Ramos (cell line): ENCODE measurements at regions not wholly inside any gene's neighbourhood (a gene's known extent, or its start where the extent isn't known, plus 50 kb on each side); places are given as distances from the start of the nearest gene placed in this dataset.
"Not testable (repeated sequence)": the region's sequence is repeated elsewhere in the genome, so short reads cannot be mapped to it uniquely, and the experiment has no call there.

Experiments used
- in situ Hi-C: fragments of 300-500 bp; cut with MboI; formaldehyde crosslinking; loops from one replicate; pipeline ENCODE4 v1.14.3; 2022; ENCODE audit warnings: low sequenced_read_pairs; ENCODE audit not compliant: unreplicated experiment

DNA sequence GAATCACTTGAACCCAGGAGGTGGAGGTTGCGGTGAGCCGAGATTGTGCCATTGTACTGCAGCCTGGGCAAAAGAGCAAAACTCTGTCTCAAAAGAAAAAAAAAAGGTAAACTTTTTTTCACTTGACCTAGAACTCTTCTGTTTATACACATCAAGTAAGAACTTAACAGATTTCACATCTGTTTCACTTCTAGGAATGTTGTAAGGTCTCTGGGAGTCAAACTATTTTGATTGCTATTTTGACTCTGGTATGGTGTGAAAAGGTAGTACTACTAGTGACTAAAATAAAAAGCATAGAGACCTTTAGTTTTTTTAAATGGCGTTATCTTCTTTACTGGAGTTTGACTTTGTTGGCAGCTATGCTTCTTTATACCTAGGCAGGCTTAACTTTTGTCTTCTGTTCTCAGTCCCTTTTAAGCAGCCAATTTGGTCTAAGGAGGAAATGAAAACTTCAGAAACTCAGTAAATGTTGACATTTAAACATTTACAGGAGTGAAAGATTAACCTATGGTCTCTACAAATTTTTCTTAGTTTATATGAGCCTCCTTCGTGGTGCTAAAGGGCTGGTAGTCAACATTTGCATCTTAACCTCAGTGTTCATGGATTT is 84.7 kb downstream of the METTL2B start:
- in situ Hi-C loops: not testable (repeated sequence)

DNA sequence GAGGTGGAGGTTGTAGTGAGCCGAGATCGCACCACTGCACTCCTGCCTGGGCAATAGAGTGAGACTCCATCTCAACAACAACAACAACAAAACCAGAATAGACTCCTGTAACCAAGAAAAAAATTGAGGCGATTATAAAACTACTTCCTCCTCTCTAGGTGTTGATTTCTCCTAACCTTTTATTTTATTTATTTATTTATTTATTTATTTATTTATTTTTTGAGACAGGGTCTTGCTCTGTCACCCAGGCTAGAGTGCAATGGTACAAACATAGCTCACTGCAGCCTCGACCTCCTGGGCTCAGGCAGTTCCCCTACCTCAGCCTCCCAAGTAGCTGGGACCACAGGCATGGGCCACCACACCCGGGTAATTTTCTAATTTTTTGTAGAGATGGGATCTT is 86.2 kb downstream of the METTL2B start:
- in situ Hi-C loops: not testable (repeated sequence)

DNA sequence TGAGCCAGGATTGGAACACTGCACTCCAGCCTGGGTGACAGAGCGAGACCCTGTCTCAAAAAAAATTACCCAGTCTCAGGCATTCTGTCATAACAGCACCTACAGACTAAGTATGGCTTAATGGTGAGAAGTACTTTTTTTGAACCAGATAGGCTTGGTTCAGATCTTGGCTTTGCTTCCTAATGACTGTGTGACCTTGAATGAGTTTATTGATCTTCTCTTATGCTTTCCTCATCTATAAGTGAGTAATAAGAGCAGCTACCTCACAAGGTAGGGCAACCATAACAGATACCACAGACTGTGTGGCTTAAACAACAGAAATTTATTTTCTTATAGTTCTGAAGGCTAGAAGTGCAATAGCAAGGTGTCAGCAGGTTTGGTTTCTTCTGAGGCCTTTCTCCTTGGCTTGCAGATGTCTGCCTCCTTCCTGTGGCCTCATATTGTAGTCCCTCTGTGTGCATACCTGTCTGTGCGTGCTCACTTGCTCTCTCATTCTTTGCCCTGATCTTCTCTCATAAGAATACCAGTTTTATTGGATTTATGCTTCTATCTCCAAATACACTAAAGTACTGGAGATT is 87.7 kb downstream of the METTL2B start:
- in situ Hi-C loops: not testable (repeated sequence)

DNA sequence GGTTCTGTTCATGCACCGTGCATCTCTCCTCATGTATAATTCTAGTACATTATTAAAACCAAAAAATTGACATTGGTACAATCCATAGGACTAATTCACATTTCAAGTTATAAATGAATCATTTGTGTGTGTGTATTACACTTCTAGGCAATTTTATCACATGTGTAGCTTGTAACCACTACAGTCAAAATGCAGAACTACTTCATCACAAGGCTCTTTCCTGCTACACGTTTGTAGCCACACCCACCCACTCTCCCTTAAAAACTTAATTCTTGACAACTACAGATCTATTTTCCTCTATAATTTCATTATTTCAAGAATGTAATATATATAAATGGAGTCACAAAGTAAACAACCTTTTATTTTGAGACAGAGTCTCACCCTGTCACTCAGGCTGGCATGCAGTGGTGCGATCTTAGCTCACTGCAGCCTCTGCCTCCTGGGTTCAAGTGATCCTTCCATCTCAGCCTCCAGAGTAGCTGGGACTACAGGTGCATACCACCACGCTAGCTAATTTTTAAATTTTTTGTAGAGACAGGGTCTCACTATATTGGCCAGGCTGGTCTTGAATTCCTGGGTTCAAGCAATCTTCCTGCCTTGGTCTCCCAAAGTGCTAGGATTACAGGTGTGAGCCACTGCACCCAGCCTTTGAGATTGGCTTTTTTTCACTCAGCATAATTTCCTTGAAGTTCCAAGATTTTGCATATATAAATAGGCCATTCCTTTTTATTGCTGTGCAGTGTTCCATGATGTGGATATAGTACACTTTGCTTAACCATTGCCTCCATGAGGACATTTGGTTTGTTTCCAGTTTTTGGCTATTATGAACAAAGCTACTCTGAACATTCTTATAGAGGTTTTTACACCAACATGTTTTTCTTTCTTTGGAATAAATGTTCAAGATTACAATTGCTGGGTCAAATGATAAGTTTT is 88.7 kb downstream of the METTL2B start:
- in situ Hi-C loops: not testable (repeated sequence)

DNA sequence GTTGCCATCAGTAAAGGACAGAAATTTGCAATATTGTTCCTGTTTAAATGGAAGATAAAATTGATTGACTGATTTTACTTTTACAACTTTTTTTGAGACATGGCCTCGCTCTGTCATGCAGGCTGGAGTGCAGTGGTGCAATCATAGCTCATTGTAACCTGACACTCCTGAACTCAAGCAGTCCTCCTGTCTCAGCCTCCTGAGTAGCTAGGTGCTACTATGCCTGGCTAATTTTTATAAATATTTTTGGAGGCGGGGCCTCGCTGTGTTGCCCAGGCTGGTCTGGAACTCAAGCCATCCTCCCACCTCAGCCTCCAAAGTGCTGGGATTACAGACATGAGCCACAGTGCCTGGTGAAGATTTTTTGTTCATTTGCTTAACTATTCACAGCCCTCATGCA is 96.8 kb upstream of the GARIN1A start:
- in situ Hi-C loops: not testable (repeated sequence)

DNA sequence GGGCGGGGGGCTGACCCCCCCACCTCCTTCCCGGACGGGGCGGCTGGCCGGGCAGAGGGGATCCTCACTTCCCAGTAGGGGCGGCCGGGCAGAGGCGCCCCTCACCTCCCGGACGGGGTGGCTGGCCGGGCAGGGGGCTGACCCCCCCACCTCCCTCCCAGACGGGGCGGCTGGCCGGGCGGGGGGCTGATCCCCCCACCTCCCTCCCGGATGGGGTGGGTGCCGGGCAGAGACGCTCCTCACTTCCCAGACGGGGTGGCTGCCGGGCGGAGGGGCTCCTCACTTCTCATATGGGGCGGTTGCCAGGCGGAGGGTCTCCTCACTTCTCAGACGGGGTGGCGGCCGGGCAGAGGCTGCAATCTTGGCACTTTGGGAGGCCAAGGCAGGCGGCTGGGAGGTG is 95.1 kb upstream of the GARIN1A start:
- in situ Hi-C loops: not testable (repeated sequence)

- in situ Hi-C loops: not testable (repeated sequence)
Observed at GRCh38 chr7:128579843-128580242, 92.2 kb upstream of the GARIN1A start.

GRCh38 chr7:128581100-128581499 is 91.0 kb upstream of the GARIN1A start:
- in situ Hi-C loops: not testable (repeated sequence)

GRCh38 chr7:128581825-128582561 is 90.1 kb upstream of the GARIN1A start:
- in situ Hi-C loops: not testable (repeated sequence)

GRCh38 chr7:128586715-128587114 is 85.4 kb upstream of the GARIN1A start:
- in situ Hi-C loops: not testable (repeated sequence)

- in situ Hi-C loops: no loop called here
Observed at GRCh38 chr7:128591705-128592104, 80.4 kb upstream of the GARIN1A start.

- in situ Hi-C loops: not testable (repeated sequence)
Observed at GRCh38 chr7:128592209-128592608, 79.9 kb upstream of the GARIN1A start.

GRCh38 chr7:128594061-128594460 is 78.0 kb upstream of the GARIN1A start:
- in situ Hi-C loops: not testable (repeated sequence)

DNA sequence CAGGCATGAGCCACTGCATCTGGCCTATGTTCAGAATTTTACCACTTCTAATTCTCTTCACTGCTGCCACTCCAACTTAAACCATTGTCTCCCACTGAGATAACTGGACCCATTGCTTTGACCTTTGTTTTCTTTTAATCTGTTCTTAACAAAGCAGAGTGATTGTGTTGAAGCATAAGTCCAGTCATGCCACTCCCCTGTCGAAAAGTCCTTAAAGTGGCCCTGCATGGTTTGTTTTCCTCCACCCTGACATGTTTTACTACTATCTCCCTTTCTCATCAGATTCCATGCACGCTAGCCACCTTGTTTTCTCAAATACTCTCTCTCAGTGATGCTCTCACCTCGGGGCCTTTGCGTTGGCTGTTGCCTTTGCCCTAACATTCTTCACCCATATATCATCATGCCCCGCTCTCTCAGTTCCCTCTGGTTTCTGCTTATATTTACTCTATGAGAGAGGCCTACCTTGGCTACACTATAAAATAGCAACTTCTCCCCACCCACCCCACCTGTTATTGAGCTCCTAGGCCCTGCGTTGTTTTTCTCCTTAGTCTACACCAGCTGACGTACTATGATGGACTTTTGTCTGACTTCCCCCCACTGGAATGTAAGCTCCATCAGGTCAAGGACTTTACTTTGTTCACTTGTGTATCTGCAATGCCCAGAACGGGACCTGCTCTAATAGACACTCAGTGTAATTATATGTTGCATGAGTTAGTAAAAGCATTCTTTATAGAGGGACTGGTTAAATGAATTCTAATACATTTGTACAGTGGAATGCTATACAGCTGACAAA is 75.6 kb upstream of the GARIN1A start:
- in situ Hi-C loops: not testable (repeated sequence)

DNA sequence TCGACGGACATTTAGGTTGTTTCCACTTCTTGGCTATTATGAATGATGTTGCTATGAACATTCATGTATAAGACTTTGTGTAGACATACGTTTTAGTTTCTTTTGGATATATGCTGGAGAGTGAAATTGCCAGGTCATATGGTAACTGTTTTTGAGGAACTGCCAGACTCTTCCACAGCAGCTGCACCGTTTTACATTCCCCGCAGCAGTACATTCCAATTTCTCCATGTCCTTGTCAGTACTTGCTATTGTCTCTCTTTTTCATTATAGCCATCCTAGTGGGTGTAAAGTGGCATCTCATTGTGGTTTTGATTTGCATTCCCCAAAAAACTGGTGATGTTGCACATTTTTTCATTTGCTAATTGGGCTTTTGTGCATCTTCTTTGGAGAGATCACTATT is 73.1 kb upstream of the GARIN1A start:
- in situ Hi-C loops: not testable (repeated sequence)

- in situ Hi-C loops: loop anchor here (10.0 kb wide), 1 partner anchor 276 kb away; no protein-coding TSS in a partner anchor
Observed at GRCh38 chr7:128608678-128609421, 63.2 kb upstream of the GARIN1A start.

DNA sequence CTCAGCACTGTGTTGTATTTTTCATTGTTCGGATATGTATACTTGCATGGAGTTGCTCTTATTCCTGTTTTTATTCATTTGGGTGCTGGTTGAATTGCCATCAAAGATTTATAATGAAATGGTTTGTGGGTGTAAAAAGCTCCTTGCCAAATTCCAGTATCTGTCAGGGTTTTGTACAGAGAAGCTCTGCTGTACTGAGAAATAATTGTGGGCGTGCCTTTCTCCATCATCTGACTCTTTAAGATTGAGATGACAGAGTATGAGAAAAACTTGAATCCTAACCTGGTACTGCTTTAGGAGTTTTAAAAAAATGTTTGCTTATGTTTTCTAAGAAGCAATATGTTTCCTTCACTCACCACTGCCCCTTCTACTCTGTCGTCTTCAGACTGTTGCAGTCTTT is 58.7 kb upstream of the GARIN1A start:
- in situ Hi-C loops: not testable (repeated sequence)

- in situ Hi-C loops: not testable (repeated sequence)
Observed at GRCh38 chr7:128614812-128615211, 57.3 kb upstream of the GARIN1A start.

- in situ Hi-C loops: not testable (repeated sequence)
Observed at GRCh38 chr7:128616799-128617198, 55.3 kb upstream of the GARIN1A start.
